Activated B cell treated with CpG ODN at 0.5 μM for 24 hours (primary cell): ENCODE measurements at regions not wholly inside any gene's neighbourhood (a gene's known extent, or its start where the extent isn't known, plus 50 kb on each side); places are given as distances from the start of the nearest gene placed in this dataset.

Experiments
- ATAC-seq: fragments of 200-7000 bp; cut with Tn5 transposase; one replicate; pipeline ENCODE4 v1.10.0; 2021; ENCODE audit warnings: low read depth, mild to moderate bottlenecking, moderate library complexity
- CTCF ChIA-PET: fragments of 350-600 bp; sonication (Branson Sonifier 250); formaldehyde crosslinking; loops from one replicate; lab custom pipeline; 2021; ENCODE audit warnings: antibody characterized with exemption; lab: Charles Lee
- POLR2A ChIA-PET: fragments of 350-600 bp; sonication (Branson Sonifier 250); formaldehyde crosslinking; loops from one replicate; lab custom pipeline; 2021; ENCODE audit warnings: antibody characterized with exemption; lab: Charles Lee
- DNase-seq: peaks from one replicate; pipeline ENCODE4 v3.0.0; 2022
- H3K27ac Mint-ChIP-seq: one replicate; pipeline ENCODE4 v1.8.0; 2020; ENCODE audit warnings: mixed read lengths
- H3K27me3 Mint-ChIP-seq: one replicate; pipeline ENCODE4 v1.8.0; 2021; ENCODE audit warnings: mixed read lengths
- H3K36me3 Mint-ChIP-seq: one replicate; pipeline ENCODE4 v1.8.0; 2021; ENCODE audit warnings: low read depth, mixed read lengths
- H3K4me1 Mint-ChIP-seq: one replicate; pipeline ENCODE4 v1.8.0; 2021; ENCODE audit warnings: mixed read lengths
- H3K4me3 Mint-ChIP-seq: one replicate; pipeline ENCODE4 v1.8.0; 2020; ENCODE audit warnings: mild to moderate bottlenecking, mixed read lengths
- H3K9me3 Mint-ChIP-seq: one replicate; pipeline ENCODE4 v1.8.0; 2020; ENCODE audit warnings: mixed read lengths
- CTCF ChIP-seq: fragments of 200-600 bp; IDR thresholded peaks from one replicate; pipeline ENCODE4 v1.8.0; 2022; ENCODE audit warnings: antibody characterized with exemption, mild to moderate bottlenecking
- intact Hi-C: fragments of 100-400 bp; cut with micrococcal nuclease; formaldehyde crosslinking; loops from one replicate; pipeline ENCODE4 v1.15.1; 2024

GRCh38 chr20:20856956-20857355 is 144.5 kb upstream of the RALGAPA2 start:
- H3K4me1 Mint-ChIP-seq, result no peaks in the 10 kb centered on the region

GRCh38 chr20:20856306-20856705 is 143.9 kb upstream of the RALGAPA2 start:
- DNase-seq (no peak), ATAC-seq (no peak)
- H3K27ac Mint-ChIP-seq, result no peak overlapping the region
- ChIA-PET CTCF (interaction anchor here (1.0 kb wide), 1 partner anchor 649 kb away, joined by 3 read pairs; no protein-coding TSS in a partner anchor), POLR2A (no interaction called here)
- H3K27me3 Mint-ChIP-seq, result peaks cover 30% of the 10 kb centered on the region
- H3K36me3 Mint-ChIP-seq, result no peaks in the 10 kb centered on the region
- intact Hi-C loops, result no loop called here
- H3K4me3 Mint-ChIP-seq, result no peak overlapping the region
- peaks cover 3% of the 10 kb centered on the region for H3K9me3 Mint-ChIP-seq
- no peaks in the 10 kb centered on the region for H3K4me1 Mint-ChIP-seq
- TF ChIP-seq CTCF, result no peak

More at GRCh38 chr20:20856956-20857355, 144.5 kb upstream of the RALGAPA2 start:
- Mint-ChIP-seq H3K36me3 (no peaks in the 10 kb centered on the region), H3K4me3 (no peak overlapping the region), H3K9me3 (peaks cover 3% of the 10 kb centered on the region), H3K27ac (no peak overlapping the region), H3K27me3 (peaks cover 30% of the 10 kb centered on the region)
- no peak for TF ChIP-seq CTCF
- intact Hi-C loops, result no loop called here
- POLR2A ChIA-PET, result no interaction called here
- no peak for DNase-seq
- CTCF ChIA-PET, result no interaction called here
- no peak for ATAC-seq

GRCh38 chr20:20851385-20851784 is 138.9 kb upstream of the RALGAPA2 start:
- H3K27ac Mint-ChIP-seq, result no peak overlapping the region
- H3K36me3 Mint-ChIP-seq, result no peaks in the 10 kb centered on the region
- ChIA-PET CTCF (interaction anchor here (1.0 kb wide), 1 partner anchor 9 kb away, joined by 3 read pairs; no protein-coding TSS in a partner anchor), POLR2A (interaction anchor here (0.6 kb wide), 1 partner anchor 625 kb away, joined by 3 read pairs; no protein-coding TSS in a partner anchor)
- DNase-seq (no peak), ATAC-seq (no peak)
- H3K4me1 Mint-ChIP-seq, result no peaks in the 10 kb centered on the region
- peaks cover 11% of the 10 kb centered on the region for H3K27me3 Mint-ChIP-seq
- H3K9me3 Mint-ChIP-seq, result peaks cover 3% of the 10 kb centered on the region
- TF ChIP-seq CTCF, result no peak
- intact Hi-C loops, result no loop called here
- H3K4me3 Mint-ChIP-seq, result no peak overlapping the region

- H3K36me3 Mint-ChIP-seq, result no peaks in the 10 kb centered on the region
Observed at GRCh38 chr20:20850407-20850806, 138.0 kb upstream of the RALGAPA2 start.

GRCh38 chr20:20849161-20849560 is 136.7 kb upstream of the RALGAPA2 start:
- DNase-seq, result no peak
- ChIA-PET CTCF (no interaction called here), POLR2A (no interaction called here)
- Mint-ChIP-seq H3K9me3 (peaks cover 3% of the 10 kb centered on the region), H3K27ac (no peak overlapping the region), H3K4me1 (no peaks in the 10 kb centered on the region), H3K4me3 (no peak overlapping the region), H3K27me3 (peaks cover 7% of the 10 kb centered on the region), H3K36me3 (no peaks in the 10 kb centered on the region)
- no peak for ATAC-seq
- intact Hi-C loops, result no loop called here
- TF ChIP-seq CTCF, result no peak

More at GRCh38 chr20:20850407-20850806, 138.0 kb upstream of the RALGAPA2 start:
- Mint-ChIP-seq H3K9me3 (peaks cover 3% of the 10 kb centered on the region), H3K4me3 (no peak overlapping the region), H3K4me1 (no peaks in the 10 kb centered on the region), H3K27ac (no peak overlapping the region), H3K27me3 (peaks cover 11% of the 10 kb centered on the region)
- no peak for DNase-seq
- TF ChIP-seq CTCF, result no peak
- ATAC-seq, result no peak
- ChIA-PET POLR2A (no interaction called here), CTCF (interaction anchor here (0.8 kb wide), 1 partner anchor 13 kb away, joined by 3 read pairs; no protein-coding TSS in a partner anchor)
- intact Hi-C loops, result no loop called here
